ENCODE measurements at regions not wholly inside any gene's neighbourhood (a gene's known extent, or its start where the extent isn't known, plus 50 kb on each side); places are given as distances from the start of the nearest gene placed in this dataset.

- no peak overlapping the region for H3K4me3 ChIP-seq (ENCODE audit: control insufficient read depth in 2 of 3, extremely low read depth in 1 of 3, insufficient read depth in 2 of 3, low read depth in 1 of 3, low read length in 3 of 3)
- H3K9ac ChIP-seq (ENCODE audit: control insufficient read depth, extremely low read depth, insufficient read depth, low read length) = no peak overlapping the region
- dilution Hi-C loops (cut with MboI; ENCODE audit: extremely low pct_ligation_motif_present, low sequenced_read_pairs) = no loop called here
- H3K36me3 ChIP-seq (ENCODE audit: control insufficient read depth in 2 of 2, extremely low read depth in 1 of 2, insufficient read depth in 2 of 2, low read length in 2 of 2) = no peaks in the 10 kb centered on the region
- no peaks in the 10 kb centered on the region for H3K9me1 ChIP-seq (ENCODE audit: control insufficient read depth, extremely low read depth, insufficient read depth, low read length)
- H3K79me2 ChIP-seq (ENCODE audit: control insufficient read depth, insufficient read depth, low read length) = no peaks in the 10 kb centered on the region
- no peaks in the 10 kb centered on the region for H3K27me3 ChIP-seq (ENCODE audit: control insufficient read depth, extremely low read depth, insufficient read depth, low read length)
- no peak overlapping the region for H2AFZ ChIP-seq (ENCODE audit: control insufficient read depth, low read length)
- FAIRE-seq (no peak), DNase-seq (ENCODE audit: low read depth, low spot score) (no peak)
- peak overlapping the region; percentile 67 for H3K27ac ChIP-seq (ENCODE audit: control insufficient read depth, insufficient read depth, low read length)
- H3K9me3 ChIP-seq (ENCODE audit: control insufficient read depth, low read depth, low read length) = no peaks in the 10 kb centered on the region
- no peak overlapping the region for H3K4me2 ChIP-seq (ENCODE audit: control insufficient read depth, extremely low read depth, insufficient read depth, low read depth, low read length)
- TF ChIP-seq CTCF (optimal IDR thresholded peaks at IDR 0.05 in 1 of 3, IDR thresholded peaks at IDR 0.05 in 1 of 3, conservative IDR thresholded peaks at IDR 0.05 in 1 of 3; ENCODE audit: extremely low read depth in 1 of 3, insufficient read depth in 2 of 3, low read length in 3 of 3) = no peak
- no peak for TF ChIP-seq EZH2 (IDR thresholded peaks at IDR 0.05; ENCODE audit: low read length)
- no peaks in the 10 kb centered on the region for H4K20me1 ChIP-seq (ENCODE audit: control insufficient read depth, extremely low read depth, insufficient read depth, low read length)
- H3K4me1 ChIP-seq (ENCODE audit: control insufficient read depth, extremely low read depth, insufficient read depth, low read length) = peaks cover 26% of the 10 kb centered on the region
These were observed 274.5 kb upstream of the SOX5 start for GRCh38 chr12:24223926-24224325.

GRCh38 chr12:24222968-24223367 lies 273.5 kb upstream of the SOX5 start:
- TF ChIP-seq CTCF (optimal IDR thresholded peaks at IDR 0.05 in 1 of 3, IDR thresholded peaks at IDR 0.05 in 1 of 3, conservative IDR thresholded peaks at IDR 0.05 in 1 of 3; ENCODE audit: extremely low read depth in 1 of 3, insufficient read depth in 2 of 3, low read length in 3 of 3) (no peak), EZH2 (IDR thresholded peaks at IDR 0.05; ENCODE audit: low read length) (no peak)
- peak overlapping the region; percentile 39 for H2AFZ ChIP-seq (ENCODE audit: control insufficient read depth, low read length)
- H3K36me3 ChIP-seq (ENCODE audit: control insufficient read depth in 2 of 2, extremely low read depth in 1 of 2, insufficient read depth in 2 of 2, low read length in 2 of 2) = no peaks in the 10 kb centered on the region
- H3K9ac ChIP-seq (ENCODE audit: control insufficient read depth, extremely low read depth, insufficient read depth, low read length) = no peak overlapping the region
- no peaks in the 10 kb centered on the region for H4K20me1 ChIP-seq (ENCODE audit: control insufficient read depth, extremely low read depth, insufficient read depth, low read length)
- DNase-seq (ENCODE audit: low read depth, low spot score) (peak; percentile 52), FAIRE-seq (peak; percentile 90)
- dilution Hi-C loops (cut with MboI; ENCODE audit: extremely low pct_ligation_motif_present, low sequenced_read_pairs) = no loop called here
- no peaks in the 10 kb centered on the region for H3K9me3 ChIP-seq (ENCODE audit: control insufficient read depth, low read depth, low read length)
- H3K9me1 ChIP-seq (ENCODE audit: control insufficient read depth, extremely low read depth, insufficient read depth, low read length) = no peaks in the 10 kb centered on the region
- no peak overlapping the region for H3K4me3 ChIP-seq (ENCODE audit: control insufficient read depth in 2 of 3, extremely low read depth in 1 of 3, insufficient read depth in 2 of 3, low read depth in 1 of 3, low read length in 3 of 3)
- no peaks in the 10 kb centered on the region for H3K27me3 ChIP-seq (ENCODE audit: control insufficient read depth, extremely low read depth, insufficient read depth, low read length)
- H3K79me2 ChIP-seq (ENCODE audit: control insufficient read depth, insufficient read depth, low read length) = no peaks in the 10 kb centered on the region
- H3K4me2 ChIP-seq (ENCODE audit: control insufficient read depth, extremely low read depth, insufficient read depth, low read depth, low read length) = peak overlapping the region; percentile 6
- peak overlapping the region; percentile 67 for H3K27ac ChIP-seq (ENCODE audit: control insufficient read depth, insufficient read depth, low read length)
- peaks cover 26% of the 10 kb centered on the region for H3K4me1 ChIP-seq (ENCODE audit: control insufficient read depth, extremely low read depth, insufficient read depth, low read length)

All from keratinocyte (primary cell).